ENCODE measurements at regions not wholly inside any gene's neighbourhood (a gene's known extent, or its start where the extent isn't known, plus 50 kb on each side); places are given as distances from the start of the nearest gene placed in this dataset.

- TF ChIP-seq CTCF (IDR thresholded peaks at IDR 0.05), result no peak
- TF ChIP-seq POLR2A (IDR thresholded peaks at IDR 0.05), result no peak
Measured at GRCh38 chrX:122941806-122942205, 242.3 kb upstream of the GRIA3 start.

All from testis (tissue), 2 donors.